BLaER1 treated with 17β-estradiol and CSF1 and Interleukin-3, amounts not matched to agents 10 nM and 100 nM (cell line): ENCODE measurements at regions not wholly inside any gene's neighbourhood (a gene's known extent, or its start where the extent isn't known, plus 50 kb on each side); places are given as distances from the start of the nearest gene placed in this dataset.

Experiments
- H3K27ac ChIP-seq, 11 experiments: shearing (Covaris generic); formaldehyde crosslinking; 2 replicates each; pipeline ENCODE4 v1.8.1; 2022
- H3K27me3 ChIP-seq, 11 experiments: shearing (Covaris generic); formaldehyde crosslinking; 2 replicates each; pipeline ENCODE4 v1.8.1; 2022
- H3K36me3 ChIP-seq, 11 experiments: shearing (Covaris generic); formaldehyde crosslinking; 2 replicates each; pipeline ENCODE4 v1.8.1; 2022
- H3K4me1 ChIP-seq, 10 experiments: shearing (Covaris generic); formaldehyde crosslinking; 2 replicates each; pipeline ENCODE4 v1.8.1; 2022
- H3K4me2 ChIP-seq, 11 experiments: shearing (Covaris generic); formaldehyde crosslinking; 2 replicates each; pipeline ENCODE4 v1.8.1; 2022
- H3K4me3 ChIP-seq, 10 experiments: shearing (Covaris generic); formaldehyde crosslinking; 2 replicates each; pipeline ENCODE4 v1.8.1; 2022
- H3K9ac ChIP-seq, 11 experiments: shearing (Covaris generic); formaldehyde crosslinking; 2 replicates each; pipeline ENCODE4 v1.8.1; 2022
- H3K9me3 ChIP-seq, 11 experiments: shearing (Covaris generic); formaldehyde crosslinking; replicated peaks in 1 of 11; 2 replicates each; pipeline ENCODE4 v1.8.1; 2022
- H4K20me1 ChIP-seq, 11 experiments: shearing (Covaris generic); formaldehyde crosslinking; 2 replicates each; pipeline ENCODE4 v1.8.1; 2022
- Cebpa-rat ChIP-seq, 11 experiments: shearing (Covaris generic); IDR thresholded peaks; 2 replicates each; pipeline ENCODE4 v1.8.1; 2022

DNA sequence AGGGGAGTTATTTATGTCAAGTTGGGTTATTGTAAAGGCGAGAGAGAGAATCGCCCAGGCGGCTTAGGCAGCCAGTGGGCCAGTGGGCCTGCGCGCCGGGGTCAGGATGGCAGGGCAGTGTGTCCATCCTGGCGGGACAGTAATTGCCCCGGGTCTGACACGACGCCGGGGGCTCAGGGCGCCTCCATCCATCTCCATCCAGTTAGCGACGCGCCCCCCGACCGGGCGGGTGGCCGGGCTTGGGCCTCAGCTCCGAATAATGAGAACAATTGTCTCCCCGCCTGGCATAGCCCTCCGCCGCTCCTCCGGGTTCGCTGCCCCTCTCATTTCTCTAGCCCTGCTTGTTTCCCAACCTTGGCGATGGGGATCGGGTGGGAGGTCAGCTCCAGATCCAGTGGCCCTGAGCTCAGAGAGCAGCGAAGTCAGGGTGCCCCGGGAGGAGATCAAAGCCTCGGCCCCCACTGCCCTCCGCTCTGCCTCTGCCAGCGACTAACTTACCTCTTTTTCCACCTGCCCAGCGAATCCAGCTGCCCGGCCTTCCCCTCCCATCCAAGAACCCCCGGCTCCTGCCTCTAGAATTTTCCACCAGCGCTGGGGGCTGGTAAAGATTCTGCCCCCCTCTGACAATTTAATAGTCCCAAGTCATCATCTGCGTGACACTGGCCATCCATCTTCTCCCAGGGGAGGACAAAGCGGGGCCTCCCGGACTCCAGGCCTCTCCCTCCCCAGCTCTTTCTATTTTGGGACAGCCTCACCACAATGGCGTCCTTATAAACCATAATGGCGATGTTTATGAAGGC is 56.9 kb upstream of the TMEM33 start:
- H3K4me1 ChIP-seq = 0 out of 20 replicates have a peak, but pooled peaks cover 0 to 4% (median 0%) of the 10 kb centered on the region in 10 experiments
- TF ChIP-seq Cebpa-rat (IDR thresholded peaks at IDR 0.05) = no peak
- no peak overlapping the region for H3K4me3 ChIP-seq
- no peaks in the 10 kb centered on the region for H4K20me1 ChIP-seq
- no peak overlapping the region for H3K4me2 ChIP-seq
- peaks cover 0 to 7% (median 0%) of the 10 kb centered on the region in 11 experiments; a peak in 1 of 22 replicates for H3K27me3 ChIP-seq
- H3K36me3 ChIP-seq = no peaks in the 10 kb centered on the region
- H3K9ac ChIP-seq = no peak overlapping the region
- no peak overlapping the region for H3K27ac ChIP-seq
- peaks cover 40 to 56% (median 46%) of the 10 kb centered on the region in 11 experiments for H3K9me3 ChIP-seq

GRCh38 chr4:41877020-41877796 is 58.0 kb upstream of the TMEM33 start:
- no peaks in the 10 kb centered on the region for H4K20me1 ChIP-seq
- H3K4me3 ChIP-seq = no peak overlapping the region
- H3K4me1 ChIP-seq = no peaks in the 10 kb centered on the region
- no peak overlapping the region for H3K9ac ChIP-seq
- no peak for TF ChIP-seq Cebpa-rat (IDR thresholded peaks at IDR 0.05)
- peaks cover 0 to 3% (median 0%) of the 10 kb centered on the region in 11 experiments; a peak in 1 of 22 replicates for H3K27me3 ChIP-seq
- peaks cover 39 to 53% (median 46%) of the 10 kb centered on the region in 11 experiments for H3K9me3 ChIP-seq
- H3K27ac ChIP-seq = no peak overlapping the region
- H3K36me3 ChIP-seq = no peaks in the 10 kb centered on the region
- H3K4me2 ChIP-seq = no peak overlapping the region

DNA sequence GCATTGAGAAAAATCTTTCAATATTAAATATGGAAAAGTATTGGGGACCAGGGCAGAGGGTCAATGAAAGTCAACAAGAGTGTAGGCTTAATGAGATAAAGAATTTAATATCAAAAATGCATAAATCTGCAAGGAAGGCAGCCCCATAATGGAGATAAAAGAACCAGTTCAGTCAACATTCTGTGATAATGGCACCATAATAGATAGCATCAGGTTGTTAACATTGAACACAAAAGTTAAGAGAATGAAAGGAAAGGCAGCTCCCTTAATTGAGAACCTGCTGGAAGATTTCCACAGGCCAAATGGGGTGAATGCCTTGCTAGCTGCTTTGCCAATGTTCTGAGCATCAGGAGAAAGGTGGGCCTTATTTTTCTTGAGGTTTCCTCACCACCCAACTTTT is 60.4 kb upstream of the TMEM33 start:
- H3K4me3 ChIP-seq = no peak overlapping the region
- peaks cover 16 to 30% (median 24%) of the 10 kb centered on the region in 11 experiments for H3K9me3 ChIP-seq
- no peaks in the 10 kb centered on the region for H4K20me1 ChIP-seq
- no peaks in the 10 kb centered on the region for H3K4me1 ChIP-seq
- TF ChIP-seq Cebpa-rat (IDR thresholded peaks at IDR 0.05) = no peak
- H3K27ac ChIP-seq = no peak overlapping the region
- no peak overlapping the region for H3K9ac ChIP-seq
- no peaks in the 10 kb centered on the region for H3K27me3 ChIP-seq
- H3K36me3 ChIP-seq = no peaks in the 10 kb centered on the region
- no peak overlapping the region for H3K4me2 ChIP-seq

- Histone ChIP-seq H3K27me3 (no peaks in the 10 kb centered on the region), H3K36me3 (no peaks in the 10 kb centered on the region), H3K4me2 (no peak overlapping the region), H3K9ac (no peak overlapping the region), H3K9me3 (peaks cover 11 to 25% (median 19%) of the 10 kb centered on the region in 11 experiments), H3K4me3 (no peak overlapping the region), H3K27ac (no peak overlapping the region), H4K20me1 (no peaks in the 10 kb centered on the region), H3K4me1 (no peaks in the 10 kb centered on the region)
- TF ChIP-seq Cebpa-rat (IDR thresholded peaks at IDR 0.05) = no peak
These were observed 60.8 kb upstream of the TMEM33 start for GRCh38 chr4:41874398-41874797.

GRCh38 chr4:41873380-41874295 is 61.6 kb upstream of the TMEM33 start:
- H3K9me3 ChIP-seq = peaks cover 4 to 17% (median 11%) of the 10 kb centered on the region in 11 experiments; a peak in 21 of 22 replicates
- H3K9ac ChIP-seq = no peak overlapping the region
- no peaks in the 10 kb centered on the region for H4K20me1 ChIP-seq
- H3K4me1 ChIP-seq = no peaks in the 10 kb centered on the region
- TF ChIP-seq Cebpa-rat (IDR thresholded peaks at IDR 0.05) = no peak
- no peaks in the 10 kb centered on the region for H3K36me3 ChIP-seq
- H3K27me3 ChIP-seq = no peaks in the 10 kb centered on the region
- no peak overlapping the region for H3K27ac ChIP-seq
- no peak overlapping the region for H3K4me3 ChIP-seq
- H3K4me2 ChIP-seq = no peak overlapping the region

DNA sequence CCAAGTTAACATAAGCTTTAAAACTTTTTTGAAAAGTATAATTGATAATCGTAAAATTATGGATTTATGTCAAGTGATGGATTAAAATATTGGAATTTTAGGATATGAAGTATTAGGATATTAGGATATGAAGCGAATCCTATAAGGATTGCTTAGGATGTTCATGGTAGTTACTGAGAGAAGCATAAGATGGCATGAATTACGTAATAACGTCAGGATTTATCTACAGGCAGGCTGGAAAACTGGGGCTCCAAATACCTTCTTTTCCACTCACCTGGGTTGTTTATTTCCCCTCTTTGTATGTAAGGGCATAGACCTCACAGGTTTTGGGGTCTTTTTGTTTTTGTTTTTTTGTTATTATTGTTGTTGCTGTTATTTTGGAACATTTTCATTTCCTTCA is 65.2 kb upstream of the TMEM33 start:
- Histone ChIP-seq H3K9ac (no peak overlapping the region), H3K36me3 (no peaks in the 10 kb centered on the region; a peak in 2 of 22 replicates), H3K4me3 (no peak overlapping the region), H4K20me1 (no peaks in the 10 kb centered on the region), H3K4me2 (no peak overlapping the region), H3K27me3 (0 out of 22 replicates have a peak, but pooled peaks cover 0 to 5% (median 0%) of the 10 kb centered on the region in 11 experiments), H3K4me1 (0 out of 20 replicates have a peak, but pooled peaks cover 0 to 1% (median 0%) of the 10 kb centered on the region in 10 experiments), H3K9me3 (peaks cover 24 to 33% (median 29%) of the 10 kb centered on the region in 11 experiments), H3K27ac (no peak overlapping the region)
- TF ChIP-seq Cebpa-rat (IDR thresholded peaks at IDR 0.05) = peak in 3 of 11 experiments; percentile 17 to 45 (median 36); a peak in 3 of 22 replicates

- Histone ChIP-seq H3K4me1 (peaks cover 7 to 31% (median 14%) of the 10 kb centered on the region in 10 experiments; a peak in 18 of 20 replicates), H3K4me3 (no peak overlapping the region), H4K20me1 (no peaks in the 10 kb centered on the region), H3K9me3 (peaks cover 28 to 34% (median 31%) of the 10 kb centered on the region in 11 experiments), H3K27me3 (0 out of 22 replicates have a peak, but pooled peaks cover 0 to 5% (median 0%) of the 10 kb centered on the region in 11 experiments), H3K27ac (no peak overlapping the region), H3K9ac (no peak overlapping the region), H3K36me3 (no peaks in the 10 kb centered on the region; a peak in 2 of 22 replicates), H3K4me2 (no peak overlapping the region)
- TF ChIP-seq Cebpa-rat (IDR thresholded peaks at IDR 0.05) = no peak
These were observed 68.2 kb upstream of the TMEM33 start for GRCh38 chr4:41866799-41867677.
